Putamen (tissue), 1 donor: ENCODE measurements at regions not wholly inside any gene's neighbourhood (a gene's known extent, or its start where the extent isn't known, plus 50 kb on each side); places are given as distances from the start of the nearest gene placed in this dataset.
A peak's percentile ranks its signal among the peaks of the same experiment; 100 is the strongest.

Experiments
- DNase-seq: peaks from one replicate; pipeline ENCODE4 v3.0.0-alpha.2; 2016; ENCODE audit warnings: low spot score

- DNase-seq: no peak
Measured at GRCh38 chr10:8544057-8544380, 489.5 kb downstream of the GATA3 start.

GRCh38 chr10:8544500-8544899 is 490.0 kb downstream of the GATA3 start:
- no peak for DNase-seq

GRCh38 chr10:8554574-8554973 is 500.1 kb downstream of the GATA3 start:
- DNase-seq: no peak

- no peak for DNase-seq
Measured at GRCh38 chr10:8556321-8556720, 501.8 kb downstream of the GATA3 start.

GRCh38 chr10:8563478-8563877 is 509.0 kb downstream of the GATA3 start:
- no peak for DNase-seq

- no peak for DNase-seq
Measured at GRCh38 chr10:8566737-8567136, 512.2 kb downstream of the GATA3 start.

- no peak for DNase-seq
Measured at GRCh38 chr10:8568401-8568800, 513.9 kb downstream of the GATA3 start.

GRCh38 chr10:8575620-8576019 is 521.1 kb downstream of the GATA3 start:
- DNase-seq: no peak

- no peak for DNase-seq
Measured at GRCh38 chr10:8576281-8576680, 521.8 kb downstream of the GATA3 start.

GRCh38 chr10:8576911-8577310 is 522.4 kb downstream of the GATA3 start:
- DNase-seq: no peak

- no peak for DNase-seq
Measured at GRCh38 chr10:8577686-8578085, 523.2 kb downstream of the GATA3 start.

- no peak for DNase-seq
Measured at GRCh38 chr10:8581521-8582225, 527.2 kb downstream of the GATA3 start.

- DNase-seq: no peak
Measured at GRCh38 chr10:8583096-8583495, 528.6 kb downstream of the GATA3 start.

GRCh38 chr10:8584666-8585065 is 530.2 kb downstream of the GATA3 start:
- no peak for DNase-seq

- peak; percentile 35 for DNase-seq
Measured at GRCh38 chr10:8586504-8586903, 532.0 kb downstream of the GATA3 start.

- DNase-seq: no peak
Measured at GRCh38 chr10:8588135-8588534, 533.6 kb downstream of the GATA3 start.

- DNase-seq: no peak
Measured at GRCh38 chr10:8590518-8590917, 536.0 kb downstream of the GATA3 start.

GRCh38 chr10:8591640-8592039 is 537.2 kb downstream of the GATA3 start:
- no peak for DNase-seq

GRCh38 chr10:8594176-8594575 is 539.7 kb downstream of the GATA3 start:
- no peak for DNase-seq

GRCh38 chr10:8594711-8595110 is 540.2 kb downstream of the GATA3 start:
- no peak for DNase-seq

- no peak for DNase-seq
Measured at GRCh38 chr10:8595140-8595539, 540.7 kb downstream of the GATA3 start.

- no peak for DNase-seq
Measured at GRCh38 chr10:8596929-8597472, 542.5 kb downstream of the GATA3 start.

- DNase-seq: no peak
Measured at GRCh38 chr10:8600192-8600591, 545.7 kb downstream of the GATA3 start.

GRCh38 chr10:8602821-8603220 is 548.3 kb downstream of the GATA3 start:
- no peak for DNase-seq
